GM19043 (cell line): ENCODE measurements at regions not wholly inside any gene's neighbourhood (a gene's known extent, or its start where the extent isn't known, plus 50 kb on each side); places are given as distances from the start of the nearest gene placed in this dataset.
"Not testable (repeated sequence)": the region's sequence is repeated elsewhere in the genome, so short reads cannot be mapped to it uniquely, and the experiment has no call there.

Experiments
- ATAC-seq: cut with Tn5 transposase; IDR thresholded peaks from one replicate; pipeline ENCODE4 v1.9.1; 2021; ENCODE audit warnings: low read depth; ENCODE audit not compliant: unreplicated experiment

DNA sequence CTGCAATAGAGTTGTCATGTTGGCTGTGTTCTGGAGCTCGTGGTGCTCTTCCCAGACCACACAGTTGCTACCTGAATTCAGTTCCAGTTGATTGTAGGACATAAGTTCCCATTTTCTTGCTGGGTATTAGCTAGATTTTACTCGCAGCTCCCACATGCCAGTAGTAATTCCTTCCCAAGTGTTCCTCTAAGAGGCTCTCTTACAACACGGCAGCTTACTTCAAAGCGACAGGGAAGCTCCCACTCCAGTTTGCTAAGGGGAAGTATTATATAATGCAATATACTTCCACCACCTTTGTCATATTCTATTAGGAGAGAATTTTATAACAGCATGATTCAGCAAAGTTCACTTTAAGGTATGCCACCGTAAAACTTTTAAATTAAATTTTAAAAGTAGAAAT is 623.0 kb downstream of the SLCO4C1 start:
- ATAC-seq: no peak

DNA sequence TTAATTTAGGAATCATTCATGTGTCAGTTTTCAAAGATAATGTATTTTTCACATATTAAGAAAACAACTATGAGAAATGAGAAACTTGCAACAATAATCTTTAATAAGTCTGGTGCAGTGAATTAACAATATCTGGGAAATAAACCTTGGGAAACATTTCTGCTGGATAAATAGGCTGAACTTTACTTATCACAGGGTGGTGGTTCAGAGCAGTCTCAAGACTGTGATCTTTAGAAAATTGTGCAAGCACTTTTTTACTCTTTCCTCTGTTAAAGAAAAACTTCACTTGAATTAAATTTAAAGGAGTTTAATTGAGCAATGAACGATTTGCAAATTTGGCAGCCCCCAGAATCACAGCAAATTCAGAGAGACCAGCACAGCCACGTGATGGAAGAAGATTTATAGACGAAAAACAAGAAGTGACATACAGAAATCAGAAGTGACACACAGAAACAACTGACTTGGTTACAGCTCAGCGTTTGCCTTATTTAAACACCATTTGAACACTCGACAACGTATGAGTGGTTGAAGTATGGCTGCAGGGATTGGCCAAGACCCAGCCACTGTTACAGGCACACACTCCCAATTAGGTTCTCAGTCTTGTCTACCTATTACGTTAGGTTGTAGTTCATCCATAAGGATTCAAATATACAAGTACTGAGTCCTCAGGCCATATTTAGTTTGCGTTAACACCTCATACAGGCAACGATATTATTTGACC is 631.9 kb downstream of the SLCO4C1 start:
- ATAC-seq: no peak

DNA sequence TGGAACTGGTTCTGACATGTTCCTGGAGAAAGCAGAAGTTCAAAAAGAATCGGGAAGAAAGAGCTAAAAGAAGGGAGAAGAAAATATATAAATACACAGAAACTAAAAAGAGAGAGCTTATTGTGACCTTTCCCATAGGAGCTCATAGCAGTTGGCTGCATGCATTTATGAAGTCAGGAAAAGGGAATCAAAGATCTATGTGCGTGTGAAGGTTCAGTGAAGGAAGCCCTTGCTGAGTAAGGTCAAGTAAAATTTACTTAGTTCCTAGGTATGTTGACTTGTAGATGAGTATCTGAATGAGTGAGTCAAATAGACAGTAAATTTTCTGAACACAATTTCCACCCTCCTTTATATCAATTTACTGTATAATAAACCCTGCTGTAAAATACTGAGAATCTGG is 632.5 kb downstream of the SLCO4C1 start:
- no peak for ATAC-seq

DNA sequence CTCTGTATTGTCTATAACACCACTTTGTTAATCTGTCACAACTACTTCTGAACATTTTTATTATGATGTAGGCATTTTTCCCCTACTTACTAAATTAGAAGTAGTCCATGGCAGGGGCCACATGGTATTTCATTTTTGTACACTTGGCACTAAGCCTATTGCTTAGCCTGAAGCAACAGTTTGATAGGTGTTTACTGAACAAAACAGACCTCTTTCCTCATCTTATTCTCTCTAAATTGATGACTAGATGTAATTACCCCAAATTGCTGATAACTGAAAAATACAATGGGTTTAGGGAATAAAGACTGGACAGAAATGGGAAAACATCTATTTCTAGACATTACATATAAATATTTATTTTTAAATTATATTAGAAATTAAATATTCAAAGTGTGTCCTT is 633.8 kb downstream of the SLCO4C1 start:
- ATAC-seq: no peak

DNA sequence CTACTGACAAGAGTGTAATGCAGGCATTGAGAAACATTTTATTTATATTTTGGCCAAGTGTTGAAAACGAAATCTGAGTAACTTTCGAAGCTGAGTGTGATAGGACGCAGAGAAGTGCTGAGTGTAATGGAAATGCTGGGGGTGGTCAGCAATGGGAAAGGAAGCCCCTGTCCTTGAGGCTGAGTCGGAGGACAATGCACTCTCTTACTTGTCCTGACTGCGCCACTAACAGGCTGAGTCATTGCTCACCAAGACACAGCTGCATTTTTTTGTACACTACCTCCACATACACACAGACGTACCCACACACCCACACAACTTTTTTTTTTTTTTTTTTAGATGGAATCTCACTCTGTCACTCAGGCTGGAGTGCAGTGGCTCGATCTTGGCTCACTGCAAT is 637.7 kb downstream of the SLCO4C1 start:
- no peak for ATAC-seq

DNA sequence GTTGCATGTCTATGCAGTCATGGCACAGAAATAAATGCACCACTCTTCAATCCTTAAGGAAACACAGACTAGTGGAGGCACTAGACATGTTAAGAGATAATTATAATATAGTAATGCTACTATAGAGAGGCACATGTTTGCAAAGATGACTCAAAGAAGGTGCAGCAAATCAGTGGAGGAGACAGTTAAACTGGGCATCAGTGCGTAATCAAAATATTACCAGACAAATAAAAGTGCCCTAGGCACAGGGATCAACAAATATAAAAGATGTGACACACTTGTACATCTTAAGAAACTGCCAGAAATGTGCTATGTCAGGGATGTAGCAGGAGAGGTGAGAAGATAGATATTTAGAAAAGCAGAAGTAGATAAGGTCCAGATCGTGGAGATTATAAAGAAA is 642.1 kb downstream of the SLCO4C1 start:
- no peak for ATAC-seq

DNA sequence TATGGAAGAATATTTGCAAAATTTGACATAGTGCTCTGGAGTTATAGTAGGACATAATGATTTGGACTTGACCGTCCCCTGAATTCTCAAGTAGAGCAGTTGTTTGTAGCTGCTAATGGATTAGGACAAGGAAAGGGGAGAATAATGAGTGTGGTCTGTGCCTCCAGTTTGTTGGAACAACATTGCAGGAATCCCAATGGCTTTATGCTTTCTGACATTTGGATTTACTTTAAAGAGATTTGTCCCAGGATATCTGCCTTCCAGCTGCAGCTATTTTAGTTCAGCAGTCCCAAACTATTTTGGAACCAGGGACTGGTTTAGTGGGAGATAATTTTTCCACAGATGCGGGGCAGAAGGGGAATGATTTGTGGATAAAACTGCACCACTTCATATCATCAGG is 648.2 kb downstream of the SLCO4C1 start:
- ATAC-seq: no peak

DNA sequence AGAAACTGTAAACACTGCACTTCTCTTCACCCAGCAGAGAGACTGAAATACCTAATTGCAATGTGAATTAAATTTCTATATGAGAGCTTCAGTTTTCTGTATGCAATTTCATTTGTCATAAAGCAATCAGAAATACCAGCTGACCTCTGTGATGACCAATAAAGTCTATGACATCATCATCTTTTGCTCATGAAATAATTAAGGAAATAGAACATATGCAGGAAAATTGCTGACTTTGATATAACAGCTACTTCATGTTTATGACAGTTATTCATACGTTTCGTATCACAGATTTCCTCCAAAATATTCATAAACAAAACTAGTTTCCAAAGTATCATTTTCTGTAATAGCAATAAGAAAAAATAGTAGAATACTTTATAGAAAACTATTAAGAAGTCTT is 652.3 kb downstream of the SLCO4C1 start:
- no peak for ATAC-seq

DNA sequence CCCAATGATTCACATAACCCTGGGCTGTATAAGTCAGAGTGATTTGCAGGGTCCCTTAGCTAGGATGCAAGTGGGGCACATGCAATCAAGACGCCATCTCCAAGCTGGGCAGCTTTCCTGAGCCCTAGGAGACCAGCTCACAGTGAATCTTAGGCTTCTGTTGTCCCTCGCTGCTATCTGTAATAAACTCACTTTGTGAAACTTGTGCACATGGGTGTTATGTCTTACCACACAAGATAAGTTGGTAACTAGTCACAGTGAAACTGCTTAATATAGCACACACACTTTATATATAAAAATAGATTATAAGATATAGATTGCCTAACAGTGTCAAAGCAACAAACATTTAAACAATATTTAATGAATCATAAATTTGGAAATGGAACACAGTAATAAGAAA is 658.5 kb downstream of the SLCO4C1 start:
- no peak for ATAC-seq

DNA sequence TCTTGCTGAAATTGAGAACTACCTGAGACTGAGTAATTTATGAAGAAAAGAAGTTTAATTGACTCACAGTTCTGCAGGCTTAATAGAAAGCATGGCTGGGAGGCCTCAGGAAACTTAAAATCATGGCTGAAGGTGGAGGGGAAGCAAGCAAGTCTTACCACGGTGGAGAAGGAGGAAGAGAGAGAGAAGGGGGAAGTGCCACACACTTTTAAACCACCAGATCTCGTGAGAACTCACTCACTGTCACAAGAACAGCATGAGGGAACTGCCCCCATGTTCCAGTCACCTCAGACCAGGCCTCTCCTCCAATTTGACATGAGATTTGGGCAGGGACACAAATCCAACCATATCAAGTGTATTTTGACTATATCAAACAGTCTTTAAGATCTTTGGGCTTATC is 668.3 kb downstream of the SLCO4C1 start:
- not testable (repeated sequence) for ATAC-seq

DNA sequence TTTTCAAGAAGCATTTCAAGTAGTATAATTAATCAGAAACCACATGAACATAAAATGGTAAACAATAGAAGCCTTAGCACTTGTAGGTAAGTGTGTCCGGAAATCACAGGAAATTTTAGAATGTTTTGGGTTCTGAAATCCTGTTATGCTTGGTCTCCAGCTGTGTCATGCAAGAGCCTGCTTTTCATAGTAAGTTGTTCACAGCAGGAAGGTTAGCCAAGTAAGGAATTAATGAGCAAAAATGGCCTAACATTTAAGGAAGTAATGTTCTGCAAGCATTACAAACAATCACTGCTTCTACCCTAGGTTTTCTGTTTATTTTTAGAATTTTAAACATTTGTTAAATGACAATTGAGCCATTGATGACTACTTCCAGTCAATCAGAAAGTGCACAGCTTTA is 669.5 kb downstream of the SLCO4C1 start:
- no peak for ATAC-seq

DNA sequence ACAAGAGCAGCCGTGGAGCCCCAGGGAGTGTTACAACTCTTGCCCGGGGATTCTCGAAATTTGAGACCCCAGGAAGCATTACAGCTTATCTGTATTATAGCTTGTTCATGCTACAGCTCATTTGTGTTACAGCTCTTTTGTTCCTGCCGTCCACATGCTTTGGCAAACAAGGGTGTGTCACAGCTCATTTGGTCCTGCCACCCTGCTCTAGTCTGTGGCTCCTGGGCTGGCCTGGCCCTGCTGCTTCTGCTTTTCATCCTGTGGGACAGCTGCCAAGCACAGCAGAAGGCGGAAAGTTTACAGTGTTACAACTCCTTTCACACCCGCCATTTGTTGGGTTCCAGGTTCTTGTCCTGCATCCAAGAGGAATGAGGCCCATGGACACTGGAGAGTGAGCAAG is 685.0 kb downstream of the SLCO4C1 start:
- no peak for ATAC-seq

DNA sequence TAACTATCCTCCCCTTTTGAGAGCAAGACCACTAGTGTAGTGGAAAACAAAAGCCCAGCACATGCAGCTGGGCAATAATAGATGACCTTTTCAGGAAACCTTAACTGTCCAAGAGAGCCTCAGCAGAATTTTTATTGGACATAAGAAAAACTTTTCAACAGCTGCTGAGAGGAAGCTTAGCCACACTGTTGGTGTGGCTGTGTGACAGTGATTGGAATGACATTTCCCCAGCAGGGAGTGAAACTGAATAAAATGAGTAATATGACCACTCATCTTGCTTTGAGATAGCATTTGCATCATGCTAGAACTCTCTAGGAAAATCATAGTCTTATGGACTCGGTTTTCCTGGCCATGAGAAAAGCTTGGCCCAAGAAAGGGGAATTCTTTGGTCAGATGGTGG is 687.8 kb downstream of the SLCO4C1 start:
- no peak for ATAC-seq

DNA sequence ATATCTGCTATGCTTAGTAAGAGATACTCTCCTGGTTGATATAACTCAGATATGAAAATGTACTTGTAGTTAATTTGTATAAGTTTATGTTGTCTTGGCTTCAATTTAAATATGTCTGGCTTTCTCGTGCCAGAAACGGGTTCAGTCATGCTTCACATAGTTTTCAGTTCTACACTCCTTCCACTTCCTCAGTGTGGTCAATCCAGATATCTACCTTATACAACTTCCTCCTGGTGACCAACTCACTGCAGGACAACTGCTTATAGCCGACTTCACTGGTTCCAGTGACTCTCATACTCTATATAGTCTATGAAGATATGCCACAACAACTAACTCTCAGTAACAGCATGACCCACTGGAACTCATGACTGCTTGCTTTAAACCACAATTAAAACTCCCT is 690.4 kb downstream of the SLCO4C1 start:
- ATAC-seq: peak; percentile 76

DNA sequence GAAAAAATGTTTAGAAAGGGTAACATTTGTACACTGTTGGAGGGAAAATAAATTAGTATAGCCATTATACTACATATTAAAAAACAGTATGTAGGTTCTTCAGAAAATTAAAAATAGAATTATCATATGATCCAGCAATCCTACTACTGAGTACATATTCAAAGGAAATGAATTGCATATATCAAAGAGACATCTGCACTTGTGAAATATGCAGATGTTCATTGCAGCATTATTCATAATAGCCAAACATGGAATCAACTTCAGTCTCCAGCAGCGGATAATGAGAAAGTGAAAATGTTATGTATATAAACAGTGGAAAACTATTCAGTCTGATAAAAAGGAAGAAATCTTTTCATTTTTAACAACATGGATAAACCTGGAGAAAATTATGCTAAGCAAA is 695.5 kb downstream of the SLCO4C1 start:
- no peak for ATAC-seq

DNA sequence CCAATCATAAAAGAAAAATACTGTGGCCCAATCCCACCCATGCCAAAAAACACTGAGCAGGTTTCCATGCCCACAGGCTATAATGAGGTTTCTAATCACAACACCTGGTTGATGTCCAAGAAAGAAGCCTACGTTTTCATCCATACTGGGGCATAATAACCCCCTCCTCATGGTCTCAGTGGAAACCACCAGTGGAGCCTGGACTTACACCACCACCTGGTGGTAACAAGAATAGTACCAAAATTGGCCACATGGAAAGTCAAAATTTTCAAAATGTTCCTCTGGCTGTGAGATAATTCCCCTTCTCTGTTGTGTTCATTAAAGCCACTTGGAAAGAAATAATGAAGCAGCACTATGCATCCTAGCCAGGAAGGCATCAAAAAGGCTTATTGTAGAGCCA is 687.3 kb upstream of the ST8SIA4 start:
- ATAC-seq: no peak

DNA sequence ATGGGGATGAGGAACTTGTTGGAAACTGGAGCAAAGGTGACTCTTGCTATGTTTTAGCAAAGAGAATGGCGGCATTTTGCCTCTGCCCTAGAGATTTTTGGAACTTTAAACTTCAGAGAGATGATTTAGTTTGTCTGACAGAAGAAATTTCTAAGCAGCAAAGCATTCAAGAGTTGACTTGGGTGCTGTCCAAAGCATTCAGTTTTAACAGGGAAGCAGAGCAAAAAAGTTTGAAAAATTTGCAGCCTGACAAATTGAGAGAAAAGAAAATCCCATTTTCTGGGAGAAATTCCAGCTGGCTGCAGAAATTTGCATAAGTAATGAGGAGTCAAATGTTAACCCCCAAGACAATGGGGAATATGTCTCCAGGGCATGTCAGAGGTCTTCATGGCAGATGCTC is 682.3 kb upstream of the ST8SIA4 start:
- no peak for ATAC-seq

DNA sequence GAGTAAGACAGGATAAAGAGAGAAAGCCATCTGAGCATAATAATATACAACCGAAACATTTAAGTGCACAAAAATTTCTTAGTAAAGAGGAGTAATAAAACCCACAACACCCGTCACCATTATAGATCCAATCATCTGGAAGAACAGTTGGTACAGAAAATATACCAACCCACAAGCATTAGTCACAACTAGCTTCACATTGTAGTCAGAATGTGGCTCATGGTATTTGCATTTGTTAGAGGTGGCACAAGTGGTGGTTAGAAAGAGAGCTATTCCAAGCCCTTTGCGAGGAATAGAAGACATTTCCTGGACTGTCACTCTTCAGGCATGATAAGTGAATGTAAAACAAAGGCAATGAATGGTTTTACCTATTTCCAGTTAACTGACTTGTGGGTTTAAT is 677.5 kb upstream of the ST8SIA4 start:
- ATAC-seq: no peak

DNA sequence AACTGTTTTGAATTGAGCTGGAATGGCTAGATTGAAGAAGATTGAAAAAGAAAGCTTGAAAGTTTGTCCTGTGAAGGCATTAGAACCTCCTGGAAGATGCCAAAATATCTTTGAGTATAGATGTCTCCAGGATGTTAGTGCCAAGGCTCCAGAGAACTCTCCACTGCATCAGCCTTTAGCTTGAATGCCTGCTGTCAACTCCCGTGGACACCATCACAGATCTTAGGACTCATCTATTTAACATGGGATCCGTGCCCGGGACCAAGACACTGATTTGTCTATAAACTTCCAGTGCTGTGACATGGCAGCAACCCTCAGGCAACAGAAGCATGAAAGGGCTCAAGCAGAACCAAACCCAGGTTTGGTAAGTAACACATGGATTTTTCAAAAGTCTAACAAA is 670.9 kb upstream of the ST8SIA4 start:
- ATAC-seq: no peak

DNA sequence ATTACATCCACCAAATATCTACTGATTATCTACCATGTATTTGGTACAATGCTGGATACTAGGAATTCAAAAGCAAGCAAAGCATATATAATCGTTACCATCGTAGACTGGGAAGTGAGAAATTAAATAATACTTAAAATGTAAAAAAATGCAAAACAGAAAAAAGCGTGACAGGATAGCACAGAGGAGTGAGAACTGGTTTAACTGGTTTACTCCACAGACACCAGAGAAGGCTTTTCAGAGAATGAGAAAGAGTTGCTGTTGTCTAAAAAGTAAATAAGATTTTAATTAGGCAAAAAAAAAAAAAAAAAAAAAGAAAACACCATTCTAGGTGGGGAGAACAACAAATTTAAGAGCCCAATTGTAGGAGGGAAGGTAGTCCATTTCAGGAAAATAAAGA is 657.9 kb upstream of the ST8SIA4 start:
- no peak for ATAC-seq

DNA sequence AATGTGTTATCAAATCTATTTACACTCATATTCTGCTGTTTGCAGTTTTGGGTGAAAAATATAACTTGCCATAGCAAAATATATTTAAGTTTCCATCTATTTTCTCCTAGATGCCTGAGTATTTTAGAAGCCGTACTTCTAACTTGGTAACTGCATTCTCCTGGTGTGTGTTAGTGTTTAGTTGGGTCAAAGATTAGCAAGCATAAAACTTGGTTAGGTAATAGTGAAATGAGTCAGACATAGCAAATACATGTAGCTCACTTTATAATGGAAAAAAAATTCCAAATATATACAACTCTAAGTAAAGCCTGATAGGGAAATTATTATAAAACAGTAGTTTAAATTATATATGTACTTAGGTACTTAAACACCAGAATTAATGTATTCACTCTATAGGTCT is 640.7 kb upstream of the ST8SIA4 start:
- no peak for ATAC-seq

DNA sequence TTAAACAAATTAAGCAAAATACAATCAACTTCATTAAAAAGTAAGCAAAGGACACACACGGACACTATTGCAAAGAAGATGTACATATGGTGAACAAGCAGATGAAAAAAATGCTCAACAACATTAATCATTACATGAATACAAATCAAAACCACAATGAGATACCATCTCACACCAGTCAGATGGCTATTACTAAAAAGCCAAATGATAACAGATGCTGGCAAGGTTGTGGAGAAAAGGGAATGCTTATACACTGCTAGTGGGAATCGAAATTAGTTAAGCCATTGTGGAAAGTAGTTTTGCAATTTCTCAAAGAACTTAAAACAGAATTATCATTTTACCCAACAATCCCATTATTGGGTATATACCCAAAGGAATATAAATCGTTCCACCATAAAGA is 636.2 kb upstream of the ST8SIA4 start:
- no peak for ATAC-seq

DNA sequence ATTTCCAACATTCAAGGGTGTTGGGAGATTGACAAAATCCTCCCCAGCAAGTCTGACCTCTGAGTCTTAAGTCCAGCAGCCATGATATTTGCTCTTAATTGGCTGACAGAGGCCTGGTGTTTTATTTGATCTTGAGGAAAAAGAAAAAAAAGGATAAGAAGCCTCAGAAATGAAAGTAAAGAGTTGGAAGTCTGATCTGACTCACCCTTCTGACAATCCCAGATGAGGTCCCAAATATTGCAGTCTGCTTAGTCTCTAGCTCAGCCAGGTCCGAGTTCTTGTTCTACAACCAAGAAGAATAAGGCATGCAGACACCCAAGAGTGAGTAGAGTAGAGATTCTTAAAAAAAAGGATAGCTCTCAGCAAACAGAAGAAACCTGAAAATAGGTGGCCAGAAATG is 632.5 kb upstream of the ST8SIA4 start:
- no peak for ATAC-seq
